HEK293 (cell line): ENCODE measurements at regions not wholly inside any gene's neighbourhood (a gene's known extent, or its start where the extent isn't known, plus 50 kb on each side); places are given as distances from the start of the nearest gene placed in this dataset.
"Not testable (repeated sequence)": the region's sequence is repeated elsewhere in the genome, so short reads cannot be mapped to it uniquely, and the experiment has no call there.

Source experiments
- TCF7L2 ChIP-seq: IDR thresholded peaks from 2 replicates; pipeline ENCODE4 v1.6.1; 2011; ENCODE audit warnings: low read depth, mild to moderate bottlenecking, inconsistent platforms, low read length, moderate library complexity, borderline replicate concordance
- ZBTB17 ChIP-seq: fragments of 450-650 bp; formaldehyde crosslinking; IDR thresholded peaks from 2 replicates; pipeline ENCODE4 v1.5.1; 2016; ENCODE audit warnings: missing biosample characterization, missing genetic modification characterization
- ZFHX2 ChIP-seq: fragments of 450-650 bp; formaldehyde crosslinking; conservative IDR thresholded peaks from 2 replicates; pipeline ENCODE4 v1.5.1; 2016; ENCODE audit warnings: missing biosample characterization, missing genetic modification characterization
- ZNF175 ChIP-seq: fragments of 450-650 bp; formaldehyde crosslinking; IDR thresholded peaks from 2 replicates; pipeline ENCODE4 v1.5.1; 2016; ENCODE audit warnings: missing biosample characterization, missing genetic modification characterization
- ZNF239 ChIP-seq: fragments of 450-650 bp; formaldehyde crosslinking; IDR thresholded peaks from 2 replicates; pipeline ENCODE4 v1.5.1; 2016; ENCODE audit warnings: missing biosample characterization, missing genetic modification characterization
- ZNF274 ChIP-seq, 2 experiments: fragments of 200-500 bp in 1 of 2; fragments of 450-650 bp in 1 of 2; sonication (Bioruptor generic) in 1 of 2; formaldehyde crosslinking in 1 of 2; IDR thresholded peaks; 2 replicates each; pipeline versions ENCODE4 v1.5.1 to v1.6.1; 2014 to 2016; ENCODE audit warnings: borderline replicate concordance in 1 of 2, inconsistent platforms in 1 of 2, low read length in 1 of 2, missing biosample characterization in 1 of 2, missing genetic modification characterization in 1 of 2
- ZNF311 ChIP-seq: fragments of 450-650 bp; formaldehyde crosslinking; IDR thresholded peaks from 2 replicates; pipeline ENCODE4 v1.5.1; 2017; ENCODE audit warnings: missing biosample characterization, missing genetic modification characterization, borderline replicate concordance
- ZNF501 ChIP-seq: fragments of 450-650 bp; formaldehyde crosslinking; IDR thresholded peaks from 2 replicates; pipeline ENCODE4 v1.5.1; 2016; ENCODE audit warnings: missing biosample characterization, missing genetic modification characterization
- TF ChIP-seq, protein P1 (sequence below): fragments of 450-650 bp; formaldehyde crosslinking; IDR thresholded peaks from 2 replicates; pipeline ENCODE4 v1.5.1; 2016; ENCODE audit warnings: missing biosample characterization, missing genetic modification characterization

DNA sequence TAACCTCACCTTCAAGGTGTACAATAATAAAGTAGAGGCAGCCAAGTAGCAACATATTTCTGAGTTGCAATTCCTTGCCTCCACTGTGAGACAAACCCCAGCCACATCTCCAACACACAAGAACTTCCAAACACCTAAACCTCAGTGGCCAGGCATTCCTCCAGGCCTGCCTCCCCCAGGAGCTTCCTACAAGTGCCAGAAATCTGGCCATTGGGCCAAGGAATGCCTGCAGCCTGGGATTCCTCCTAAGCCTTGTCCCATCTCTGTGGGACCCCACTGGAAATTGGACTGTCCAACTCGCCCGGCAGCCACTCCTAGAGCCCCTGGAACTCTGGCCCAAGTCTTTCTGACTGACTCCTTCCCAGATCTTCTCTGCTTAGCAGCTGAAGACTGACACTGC is 326.6 kb upstream of the KCNMB2 start:
- not testable (repeated sequence) for TF ChIP-seq ZNF175 (tag by site-specific recombination); ZNF501 (tag by site-specific recombination); ZBTB17 (tag by site-specific recombination); ZNF311; ZNF239 (tag by site-specific recombination); ZNF274 (IDR thresholded peaks at IDR 0.05; ENCODE audit: low read length); ZNF274 (tag by site-specific recombination; IDR thresholded peaks at IDR 0.05; ENCODE audit: borderline replicate concordance); TCF7L2; ZFHX2 (tag by site-specific recombination)
- TF ChIP-seq, protein P1, sequence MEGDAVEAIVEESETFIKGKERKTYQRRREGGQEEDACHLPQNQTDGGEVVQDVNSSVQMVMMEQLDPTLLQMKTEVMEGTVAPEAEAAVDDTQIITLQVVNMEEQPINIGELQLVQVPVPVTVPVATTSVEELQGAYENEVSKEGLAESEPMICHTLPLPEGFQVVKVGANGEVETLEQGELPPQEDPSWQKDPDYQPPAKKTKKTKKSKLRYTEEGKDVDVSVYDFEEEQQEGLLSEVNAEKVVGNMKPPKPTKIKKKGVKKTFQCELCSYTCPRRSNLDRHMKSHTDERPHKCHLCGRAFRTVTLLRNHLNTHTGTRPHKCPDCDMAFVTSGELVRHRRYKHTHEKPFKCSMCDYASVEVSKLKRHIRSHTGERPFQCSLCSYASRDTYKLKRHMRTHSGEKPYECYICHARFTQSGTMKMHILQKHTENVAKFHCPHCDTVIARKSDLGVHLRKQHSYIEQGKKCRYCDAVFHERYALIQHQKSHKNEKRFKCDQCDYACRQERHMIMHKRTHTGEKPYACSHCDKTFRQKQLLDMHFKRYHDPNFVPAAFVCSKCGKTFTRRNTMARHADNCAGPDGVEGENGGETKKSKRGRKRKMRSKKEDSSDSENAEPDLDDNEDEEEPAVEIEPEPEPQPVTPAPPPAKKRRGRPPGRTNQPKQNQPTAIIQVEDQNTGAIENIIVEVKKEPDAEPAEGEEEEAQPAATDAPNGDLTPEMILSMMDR (tag by site-specific recombination) = not testable (repeated sequence)
